Loucy (cell line): ENCODE measurements at regions not wholly inside any gene's neighbourhood (a gene's known extent, or its start where the extent isn't known, plus 50 kb on each side); places are given as distances from the start of the nearest gene placed in this dataset.

Experiments
- H2AFZ ChIP-seq: fragments of 200-600 bp; sonication (generic); 2 replicates; pipeline ENCODE4 v1.6.0; 2016; ENCODE audit warnings: antibody characterized with exemption, mild to moderate bottlenecking, low read length, moderate library complexity
- H3F3A ChIP-seq: fragments of 200-600 bp; 2 replicates; pipeline ENCODE4 v1.6.0; 2016; ENCODE audit warnings: antibody characterized with exemption, low read depth, mild to moderate bottlenecking
- H3K27me3 ChIP-seq: fragments of 200-600 bp; sonication (generic); 2 replicates; pipeline ENCODE4 v1.6.1; 2014; ENCODE audit warnings: low read length, mild to moderate bottlenecking; ENCODE audit not compliant: insufficient read depth, poor library complexity, severe bottlenecking
- H3K36me3 ChIP-seq: fragments of 200-600 bp; sonication (generic); 2 replicates; pipeline ENCODE4 v1.6.1; 2016; ENCODE audit warnings: low read length; ENCODE audit not compliant: insufficient read depth
- H3K4me1 ChIP-seq: fragments of 200-600 bp; sonication (generic); 2 replicates; pipeline ENCODE4 v1.5.1; 2014; ENCODE audit warnings: low read length, mild to moderate bottlenecking; ENCODE audit not compliant: insufficient read depth, poor library complexity, severe bottlenecking
- H3K4me2 ChIP-seq: fragments of 200-600 bp; sonication (generic); 2 replicates; pipeline ENCODE4 v1.6.0; 2014; ENCODE audit warnings: antibody characterized with exemption, low read length, low read depth, mild to moderate bottlenecking; ENCODE audit not compliant: poor library complexity, severe bottlenecking
- H3K4me3 ChIP-seq: fragments of 200-600 bp; sonication (generic); 2 replicates; pipeline ENCODE4 v1.5.1; 2014; ENCODE audit warnings: low read length, mild to moderate bottlenecking, mixed read lengths; ENCODE audit not compliant: poor library complexity, severe bottlenecking
- H3K79me2 ChIP-seq: fragments of 200-600 bp; sonication (generic); 2 replicates; pipeline ENCODE4 v1.6.1; 2014; ENCODE audit warnings: low read length; ENCODE audit not compliant: insufficient read depth
- H3K9ac ChIP-seq: fragments of 200-600 bp; sonication (generic); 2 replicates; pipeline ENCODE4 v1.6.0; 2014; ENCODE audit warnings: mild to moderate bottlenecking, low read depth, low read length, moderate library complexity; ENCODE audit not compliant: poor library complexity, severe bottlenecking
- H3K9me2 ChIP-seq: fragments of 200-600 bp; sonication (generic); replicated peaks from 2 replicates; pipeline ENCODE4 v1.6.1; 2016; ENCODE audit warnings: low read depth, low read length, mixed read lengths
- H3K9me3 ChIP-seq: fragments of 200-600 bp; sonication (generic); 2 replicates; pipeline ENCODE4 v1.6.1; 2014; ENCODE audit warnings: mild to moderate bottlenecking, antibody characterized with exemption, low read length, low read depth; ENCODE audit not compliant: insufficient read depth
- H4K20me1 ChIP-seq: fragments of 200-600 bp; sonication (generic); 2 replicates; pipeline ENCODE4 v1.6.0; 2014; ENCODE audit warnings: antibody characterized with exemption, low read length, mild to moderate bottlenecking; ENCODE audit not compliant: insufficient read depth, poor library complexity, severe bottlenecking
- EZH2phosphoT487 ChIP-seq: fragments of 200-600 bp; IDR thresholded peaks from 2 replicates; pipeline ENCODE4 v1.6.1; 2018; ENCODE audit warnings: antibody characterized with exemption, mild to moderate bottlenecking, moderate library complexity, borderline replicate concordance
- TF ChIP-seq, protein P1 (sequence below): fragments of 200-600 bp; sonication (generic); conservative IDR thresholded peaks from 2 replicates; pipeline ENCODE4 v1.5.1; 2014; ENCODE audit warnings: mild to moderate bottlenecking, antibody characterized with exemption, low read length

DNA sequence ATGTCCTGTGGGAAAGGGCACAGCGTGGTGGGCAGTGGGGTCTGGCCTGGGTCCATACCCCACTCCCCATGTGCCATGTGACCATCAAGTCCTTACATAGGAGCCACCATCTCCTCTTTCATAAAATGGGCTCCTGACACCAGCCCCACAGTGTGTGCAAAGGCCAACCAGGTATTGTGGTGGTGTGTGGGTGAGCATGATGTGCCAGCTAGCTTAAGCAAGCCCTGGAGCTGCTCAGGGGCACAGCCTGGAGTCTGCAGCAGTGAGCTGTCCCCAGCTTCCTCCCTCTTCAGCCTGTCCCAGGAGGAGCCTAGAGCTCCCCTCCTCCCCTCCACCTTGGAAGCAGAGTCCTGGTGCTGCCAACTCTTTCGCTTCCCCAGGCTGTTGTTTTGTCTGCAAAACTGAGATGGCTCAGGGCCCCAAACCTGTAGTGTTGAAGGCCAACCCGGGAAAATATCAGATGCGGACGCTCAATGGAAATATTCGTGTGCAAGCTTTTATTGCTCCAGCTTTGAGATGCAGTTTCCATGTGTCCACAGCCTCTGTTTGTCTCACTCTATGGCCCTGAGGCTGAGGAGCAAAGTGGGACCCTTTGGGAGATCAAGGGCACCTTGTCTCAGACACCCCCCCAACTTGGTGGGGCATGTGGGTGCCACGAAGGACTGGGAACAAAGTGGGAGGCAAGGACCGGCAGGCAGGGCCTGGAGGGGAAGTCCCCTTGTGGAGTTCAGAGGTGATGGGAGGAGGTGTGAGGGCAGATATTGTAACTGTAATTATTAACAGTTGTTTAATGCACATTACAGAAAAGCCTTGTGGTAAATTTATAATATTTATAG lies 92.6 kb downstream of the CTTN start:
- H3K9me3 ChIP-seq = peaks cover 13% of the 10 kb centered on the region; the same call in 1 of the 2 replicates
- H3K27me3 ChIP-seq = no peaks in the 10 kb centered on the region
- H3K9ac ChIP-seq = no peak overlapping the region

GRCh38 chr11:70491696-70492472 lies 93.6 kb downstream of the CTTN start:
- no peaks in the 10 kb centered on the region for H3K9me2 ChIP-seq
- peaks cover 13% of the 10 kb centered on the region; the same call in 1 of the 2 replicates for H3K9me3 ChIP-seq
- no peaks in the 10 kb centered on the region for H4K20me1 ChIP-seq

More for the DNA sequence above, 92.6 kb downstream of the CTTN start:
- Histone ChIP-seq H2AFZ (no peak overlapping the region), H3F3A (no peaks in the 10 kb centered on the region), H3K4me1 (no peaks in the 10 kb centered on the region), H3K9me2 (no peaks in the 10 kb centered on the region), H3K79me2 (no peaks in the 10 kb centered on the region), H3K4me3 (no peak overlapping the region), H3K4me2 (no peak overlapping the region), H4K20me1 (no peaks in the 10 kb centered on the region), H3K36me3 (no peaks in the 10 kb centered on the region)
- TF ChIP-seq, protein P1, sequence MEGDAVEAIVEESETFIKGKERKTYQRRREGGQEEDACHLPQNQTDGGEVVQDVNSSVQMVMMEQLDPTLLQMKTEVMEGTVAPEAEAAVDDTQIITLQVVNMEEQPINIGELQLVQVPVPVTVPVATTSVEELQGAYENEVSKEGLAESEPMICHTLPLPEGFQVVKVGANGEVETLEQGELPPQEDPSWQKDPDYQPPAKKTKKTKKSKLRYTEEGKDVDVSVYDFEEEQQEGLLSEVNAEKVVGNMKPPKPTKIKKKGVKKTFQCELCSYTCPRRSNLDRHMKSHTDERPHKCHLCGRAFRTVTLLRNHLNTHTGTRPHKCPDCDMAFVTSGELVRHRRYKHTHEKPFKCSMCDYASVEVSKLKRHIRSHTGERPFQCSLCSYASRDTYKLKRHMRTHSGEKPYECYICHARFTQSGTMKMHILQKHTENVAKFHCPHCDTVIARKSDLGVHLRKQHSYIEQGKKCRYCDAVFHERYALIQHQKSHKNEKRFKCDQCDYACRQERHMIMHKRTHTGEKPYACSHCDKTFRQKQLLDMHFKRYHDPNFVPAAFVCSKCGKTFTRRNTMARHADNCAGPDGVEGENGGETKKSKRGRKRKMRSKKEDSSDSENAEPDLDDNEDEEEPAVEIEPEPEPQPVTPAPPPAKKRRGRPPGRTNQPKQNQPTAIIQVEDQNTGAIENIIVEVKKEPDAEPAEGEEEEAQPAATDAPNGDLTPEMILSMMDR = no peak
- no peak for TF ChIP-seq EZH2phosphoT487

GRCh38 chr11:70493089-70493474 lies 94.8 kb downstream of the CTTN start:
- Histone ChIP-seq H3K4me2 (no peak overlapping the region), H4K20me1 (no peaks in the 10 kb centered on the region), H3K36me3 (no peaks in the 10 kb centered on the region), H2AFZ (no peak overlapping the region), H3K79me2 (no peaks in the 10 kb centered on the region), H3K9ac (no peak overlapping the region), H3K4me1 (no peaks in the 10 kb centered on the region), H3K27me3 (no peaks in the 10 kb centered on the region), H3K9me2 (no peaks in the 10 kb centered on the region), H3F3A (no peaks in the 10 kb centered on the region), H3K9me3 (peaks cover 16% of the 10 kb centered on the region; the same call in 1 of the 2 replicates), H3K4me3 (no peak overlapping the region)
- TF ChIP-seq EZH2phosphoT487 = no peak
- TF ChIP-seq, protein P1 = no peak

More at GRCh38 chr11:70491696-70492472, 93.6 kb downstream of the CTTN start:
- Histone ChIP-seq H3K4me1 (no peaks in the 10 kb centered on the region), H3K4me3 (no peak overlapping the region), H3K79me2 (no peaks in the 10 kb centered on the region), H3K4me2 (no peak overlapping the region), H3K36me3 (no peaks in the 10 kb centered on the region), H3K27me3 (no peaks in the 10 kb centered on the region), H3K9ac (no peak overlapping the region), H3F3A (no peaks in the 10 kb centered on the region), H2AFZ (no peak overlapping the region)
- no peak for TF ChIP-seq EZH2phosphoT487
- TF ChIP-seq, protein P1 = no peak
